IMR-90 (cell line): ENCODE measurements at regions not wholly inside any gene's neighbourhood (a gene's known extent, or its start where the extent isn't known, plus 50 kb on each side); places are given as distances from the start of the nearest gene placed in this dataset.

Experiments used
- ATAC-seq: fragments of 200-7000 bp; cut with Tn5 transposase; 2 replicates; pipeline ENCODE4 v1.9.1; 2020; ENCODE audit warnings: low read depth, mild to moderate bottlenecking, moderate library complexity
- BruUV-seq: library from RNA; stranded (reverse); fragments of 400-500 nt; replicated peaks from 2 replicates; lab custom pipeline; 2021; lab: Mats Ljungman, UMichigan
- CTCF ChIA-PET: fragments of 300-600 bp; formaldehyde crosslinking; extraction: SDS; loops from one replicate; lab custom pipeline; 2021; ENCODE audit warnings: antibody characterized with exemption; lab: Yijun Ruan, JAX
- POLR2A ChIA-PET: fragments of 300-600 bp; sonication (Branson Sonifier 250); formaldehyde crosslinking; loops from one replicate; lab custom pipeline; 2022; ENCODE audit warnings: antibody characterized with exemption; ENCODE audit not compliant: unreplicated experiment; lab: Charles Lee
- DNase-seq: peaks from one replicate; pipeline ENCODE4 v3.0.0; 2013
- H2AFZ ChIP-seq: replicated peaks from 2 replicates; pipeline ENCODE3; 2013; ENCODE audit warnings: low read length, mild to moderate bottlenecking; ENCODE audit not compliant: poor library complexity
- H2AK5ac ChIP-seq: 2 replicates; pipeline ENCODE4 v1.6.1; 2013; ENCODE audit warnings: low read depth, low read length, inconsistent platforms
- H2AK9ac ChIP-seq: replicated peaks from 2 replicates; pipeline ENCODE3; 2013; ENCODE audit warnings: mild to moderate bottlenecking, low read depth, low read length, moderate library complexity; ENCODE audit not compliant: poor library complexity
- H2BK120ac ChIP-seq: 2 replicates; pipeline ENCODE4 v1.6.1; 2013; ENCODE audit warnings: low read depth, low read length, inconsistent platforms
- H2BK15ac ChIP-seq: 3 replicates; pipeline ENCODE4 v1.6.1; 2013; ENCODE audit warnings: low read depth, low read length, inconsistent platforms
- H2BK20ac ChIP-seq: 2 replicates; pipeline ENCODE4 v1.6.1; 2013; ENCODE audit warnings: low read depth, mild to moderate bottlenecking, inconsistent platforms, low read length, moderate library complexity
- H2BK5ac ChIP-seq: 2 replicates; pipeline ENCODE4 v1.6.1; 2013; ENCODE audit warnings: mild to moderate bottlenecking, low read depth, low read length, inconsistent platforms; ENCODE audit not compliant: poor library complexity, severe bottlenecking
- H3K14ac ChIP-seq: replicated peaks from 2 replicates; pipeline ENCODE4 v1.6.1; 2013; ENCODE audit warnings: low read depth, low read length, inconsistent platforms
- H3K18ac ChIP-seq: 2 replicates; pipeline ENCODE4 v1.6.1; 2013; ENCODE audit warnings: low read depth, low read length, control low read depth
- H3K23ac ChIP-seq: 2 replicates; pipeline ENCODE4 v1.6.1; 2013; ENCODE audit warnings: low read depth, low read length, inconsistent platforms
- H3K27ac ChIP-seq: 2 replicates; pipeline ENCODE4 v1.5.1; 2013; ENCODE audit warnings: mild to moderate bottlenecking, control low read depth, low read length; ENCODE audit not compliant: insufficient read depth
- H3K27me3 ChIP-seq: 2 replicates; pipeline ENCODE4 v1.6.1; 2013; ENCODE audit warnings: low read length; ENCODE audit not compliant: control insufficient read depth, insufficient read depth
- H3K36me3 ChIP-seq: 2 replicates; pipeline ENCODE4 v1.6.1; 2013; ENCODE audit warnings: low read length, mixed read lengths; ENCODE audit not compliant: control insufficient read depth, insufficient read depth
- H3K4ac ChIP-seq: 2 replicates; pipeline ENCODE4 v1.6.1; 2013; ENCODE audit warnings: low read depth, low read length, inconsistent platforms
- H3K4me1 ChIP-seq: 2 replicates; pipeline ENCODE4 v1.6.1; 2013; ENCODE audit warnings: low read length, mixed read lengths; ENCODE audit not compliant: control insufficient read depth, insufficient read depth
- H3K4me2 ChIP-seq: 2 replicates; pipeline ENCODE4 v1.6.1; 2013; ENCODE audit warnings: low read depth, mild to moderate bottlenecking, control low read depth, low read length, moderate library complexity
- H3K4me3 ChIP-seq: 2 replicates; pipeline ENCODE4 v1.5.1; 2013; ENCODE audit warnings: low read depth, mild to moderate bottlenecking, control low read depth, low read length, moderate library complexity; ENCODE audit not compliant: insufficient read depth
- H3K56ac ChIP-seq: 2 replicates; pipeline ENCODE4 v1.6.1; 2013; ENCODE audit warnings: low read length, inconsistent platforms; ENCODE audit not compliant: insufficient read depth; ENCODE audit errors: extremely low read depth
- H3K79me1 ChIP-seq, 2 experiments: 2 replicates each; pipeline ENCODE4 v1.6.1; 2013; ENCODE audit warnings: low read length in 2 of 2, inconsistent platforms in 1 of 2, low read depth in 1 of 2
- H3K9ac ChIP-seq: 2 replicates; pipeline ENCODE4 v1.6.1; 2013; ENCODE audit warnings: low read depth, low read length, control low read depth
- H3K9me1 ChIP-seq: 2 replicates; pipeline ENCODE4 v1.6.1; 2013; ENCODE audit warnings: low read length, inconsistent platforms; ENCODE audit not compliant: insufficient read depth
- H3K9me3 ChIP-seq: 2 replicates; pipeline ENCODE4 v1.6.1; 2013; ENCODE audit warnings: low read length; ENCODE audit not compliant: control insufficient read depth, insufficient read depth
- H4K20me1 ChIP-seq: 2 replicates; pipeline ENCODE4 v1.6.1; 2013; ENCODE audit warnings: low read length, inconsistent platforms; ENCODE audit not compliant: insufficient read depth
- H4K5ac ChIP-seq: 2 replicates; pipeline ENCODE4 v1.6.1; 2013; ENCODE audit warnings: mild to moderate bottlenecking, low read depth, low read length, control low read depth
- H4K8ac ChIP-seq, 2 experiments: 2 replicates each; pipeline ENCODE4 v1.6.1; 2013; ENCODE audit warnings: low read depth in 2 of 2, low read length in 2 of 2, control low read depth in 1 of 2, inconsistent platforms in 1 of 2
- H4K91ac ChIP-seq: 2 replicates; pipeline ENCODE4 v1.6.1; 2013; ENCODE audit warnings: low read depth, low read length, inconsistent platforms; ENCODE audit not compliant: insufficient read depth
- BHLHE40 ChIP-seq: fragments of 150-350 bp; IDR thresholded peaks from 2 replicates; pipeline ENCODE4 v1.6.1; 2016; ENCODE audit warnings: mild to moderate bottlenecking, low read depth, low read length
- CEBPB ChIP-seq: IDR thresholded peaks from 2 replicates; pipeline ENCODE4 v1.6.1; 2012; ENCODE audit warnings: low read depth, low read length, improper control_type of control experiment
- CHD1 ChIP-seq: IDR thresholded peaks from 2 replicates; pipeline ENCODE4 v1.6.1; 2012; ENCODE audit warnings: low read depth, low read length, improper control_type of control experiment
- CTCF ChIP-seq: conservative IDR thresholded peaks from 2 replicates; pipeline ENCODE4 v1.5.1; 2012; ENCODE audit warnings: mild to moderate bottlenecking, low read depth, low read length, improper control_type of control experiment
- ELK1 ChIP-seq: fragments of 150-350 bp; IDR thresholded peaks from 2 replicates; pipeline ENCODE4 v1.6.1; 2016; ENCODE audit warnings: low read depth, mild to moderate bottlenecking, low read length, moderate library complexity, borderline replicate concordance
- FOS ChIP-seq: fragments of 150-350 bp; IDR thresholded peaks from 2 replicates; pipeline ENCODE4 v1.6.1; 2016; ENCODE audit warnings: low read depth, low read length
- MAFK ChIP-seq: IDR thresholded peaks from 2 replicates; pipeline ENCODE4 v1.6.1; 2012; ENCODE audit warnings: low read depth, low read length, improper control_type of control experiment
- MAZ ChIP-seq: IDR thresholded peaks from 2 replicates; pipeline ENCODE4 v1.6.1; 2012; ENCODE audit warnings: low read depth, mild to moderate bottlenecking, low read length, improper control_type of control experiment, moderate library complexity, borderline replicate concordance
- MXI1 ChIP-seq: IDR thresholded peaks from 2 replicates; pipeline ENCODE4 v1.6.1; 2012; ENCODE audit warnings: low read depth, mild to moderate bottlenecking, low read length, moderate library complexity, borderline replicate concordance
- NFE2L2 ChIP-seq: fragments of 150-350 bp; IDR thresholded peaks from 2 replicates; pipeline ENCODE4 v1.6.1; 2016; ENCODE audit warnings: low read depth, mild to moderate bottlenecking, low read length
- POLR2A ChIP-seq: IDR thresholded peaks from 2 replicates; pipeline ENCODE4 v1.6.1; 2012; ENCODE audit warnings: mild to moderate bottlenecking, low read depth, low read length
- RAD21 ChIP-seq: IDR thresholded peaks from 2 replicates; pipeline ENCODE4 v1.6.1; 2012; ENCODE audit warnings: low read length, improper control_type of control experiment
- RCOR1 ChIP-seq: IDR thresholded peaks from 2 replicates; pipeline ENCODE4 v1.6.1; 2012; ENCODE audit warnings: mild to moderate bottlenecking, low read length, improper control_type of control experiment; ENCODE audit not compliant: insufficient replicate concordance
- RFX5 ChIP-seq: IDR thresholded peaks from 2 replicates; pipeline ENCODE4 v1.8.0; 2012; ENCODE audit warnings: low read depth, mild to moderate bottlenecking, low read length, moderate library complexity
- SMC3 ChIP-seq: fragments of 150-350 bp; IDR thresholded peaks from 2 replicates; pipeline ENCODE4 v1.6.1; 2016; ENCODE audit warnings: low read depth, mild to moderate bottlenecking, antibody characterized with exemption, low read length, moderate library complexity
- USF2 ChIP-seq: fragments of 150-350 bp; IDR thresholded peaks from 2 replicates; pipeline ENCODE4 v1.6.1; 2017; ENCODE audit warnings: mild to moderate bottlenecking, antibody characterized with exemption, low read length, low read depth
- WGBS, 2 experiments: methylation state at CpG; one replicate each; pipeline versions ENCODE4 v1.1.5 to v1.1.7; 2013; ENCODE audit warnings: missing lambda C conversion rate in 2 of 2; ENCODE audit not compliant: insufficient read length in 1 of 2; ENCODE audit errors: extremely low coverage in 2 of 2; 5-methylcytosine and 5-hydroxymethylcytosine counted together
- dilution Hi-C: fragments of 300-500 bp; cut with HindIII; formaldehyde crosslinking; loops from one replicate; pipeline ENCODE4 v1.14.3; 2018; ENCODE audit warnings: low sequenced_read_pairs; ENCODE audit not compliant: unreplicated experiment
- in situ Hi-C: fragments of 300-500 bp; cut with MboI; formaldehyde crosslinking; loops from 3 replicates; pipeline ENCODE4 v1.14.3; 2019; ENCODE audit warnings: low sequenced_read_pairs, inconsistent platforms, mixed read lengths
- intact Hi-C: fragments of 100-400 bp; cut with micrococcal nuclease; formaldehyde crosslinking; loops from 2 replicates; pipeline ENCODE4 v1.10.0; 2022

- H2AK5ac ChIP-seq, result no peak overlapping the region
- no peaks in the 10 kb centered on the region for H3K36me3 ChIP-seq
- in situ Hi-C loops (no loop called here), dilution Hi-C loops (no loop called here), intact Hi-C loops (no loop called here)
- H3K9me3 ChIP-seq, result no peaks in the 10 kb centered on the region
- no peak overlapping the region for H3K4me3 ChIP-seq
- no peak overlapping the region for H3K4ac ChIP-seq
- no peak overlapping the region for H4K5ac ChIP-seq
- no peak overlapping the region for H3K18ac ChIP-seq
- no peak overlapping the region for H3K4me2 ChIP-seq
- ATAC-seq (no peak), DNase-seq (no peak)
- H2BK20ac ChIP-seq, result no peak overlapping the region
- WGBS, 2 experiments, result no CpG with 5 or more reads among the region's 5 CpGs
- TF ChIP-seq MAZ, result no peak
- TF ChIP-seq MXI1, result no peak
- TF ChIP-seq NFE2L2, result no peak
- TF ChIP-seq ELK1, result no peak
- no peak for TF ChIP-seq CHD1
- no peak for TF ChIP-seq USF2
- TF ChIP-seq RFX5, result no peak
- TF ChIP-seq CTCF, result no peak
- TF ChIP-seq MAFK, result no peak
- TF ChIP-seq FOS, result no peak
- no peak for TF ChIP-seq RCOR1
- no peak for TF ChIP-seq CEBPB
- no peak for TF ChIP-seq BHLHE40
- no peak for TF ChIP-seq SMC3
- no peak for TF ChIP-seq RAD21
- no peak for TF ChIP-seq POLR2A
- H3K14ac ChIP-seq, result no peak overlapping the region
- H3K4me1 ChIP-seq, result no peaks in the 10 kb centered on the region
- CTCF ChIA-PET, result no interaction called here
- no peaks in the 10 kb centered on the region for H4K20me1 ChIP-seq
- no peak overlapping the region for H3K23ac ChIP-seq
- H3K9ac ChIP-seq, result no peak overlapping the region
- H3K79me1 ChIP-seq, result no peaks in the 10 kb centered on the region
- no peak overlapping the region for H2BK15ac ChIP-seq
- H3K27me3 ChIP-seq, result no peaks in the 10 kb centered on the region
- H3K27ac ChIP-seq, result no peak overlapping the region
- no peak overlapping the region for H3K56ac ChIP-seq
- no peak overlapping the region for H2AK9ac ChIP-seq
- no peaks in the 10 kb centered on the region for H3K9me1 ChIP-seq
- no peak overlapping the region for H2BK120ac ChIP-seq
- H2AFZ ChIP-seq, result no peak overlapping the region
- BruUV-seq, result no TSS peak
- POLR2A ChIA-PET, result no interaction called here
- no peak overlapping the region for H2BK5ac ChIP-seq
- H4K8ac ChIP-seq, result no peak overlapping the region
- no peak overlapping the region for H4K91ac ChIP-seq
These were observed 171.1 kb upstream of the TMEM196 start for GRCh38 chr7:19944363-19945120.
